GM21528 (cell line): ENCODE measurements at regions not wholly inside any gene's neighbourhood (a gene's known extent, or its start where the extent isn't known, plus 50 kb on each side); places are given as distances from the start of the nearest gene placed in this dataset.
A peak's percentile ranks its signal among the peaks of the same experiment; 100 is the strongest.
"Not testable (repeated sequence)": the region's sequence is repeated elsewhere in the genome, so short reads cannot be mapped to it uniquely, and the experiment has no call there.

Experiments used
- ATAC-seq: cut with Tn5 transposase; IDR thresholded peaks from one replicate; pipeline ENCODE4 v1.9.1; 2021; ENCODE audit warnings: mild to moderate bottlenecking, moderate library complexity; ENCODE audit not compliant: unreplicated experiment, low FRiP score

DNA sequence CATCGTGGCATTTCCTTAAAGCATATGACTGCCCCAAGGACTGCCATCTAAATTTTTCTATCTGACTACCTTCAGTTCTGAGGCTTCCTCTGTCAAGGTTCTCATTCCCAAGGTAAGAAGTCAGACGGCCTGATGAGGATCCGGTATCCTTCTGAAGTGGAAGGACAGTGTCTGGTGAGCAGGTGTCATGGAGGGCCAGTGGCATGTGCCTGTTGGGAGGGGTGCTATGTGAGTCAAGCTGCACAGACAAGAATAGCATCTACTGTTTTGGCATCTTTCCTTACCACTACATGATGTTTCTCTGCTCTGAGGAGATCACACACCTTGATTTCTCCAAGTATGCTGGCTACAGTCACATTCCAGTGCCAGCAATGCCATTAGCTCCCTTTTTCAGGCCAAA is 99.6 kb upstream of the RGS1 start:
- ATAC-seq: no peak

DNA sequence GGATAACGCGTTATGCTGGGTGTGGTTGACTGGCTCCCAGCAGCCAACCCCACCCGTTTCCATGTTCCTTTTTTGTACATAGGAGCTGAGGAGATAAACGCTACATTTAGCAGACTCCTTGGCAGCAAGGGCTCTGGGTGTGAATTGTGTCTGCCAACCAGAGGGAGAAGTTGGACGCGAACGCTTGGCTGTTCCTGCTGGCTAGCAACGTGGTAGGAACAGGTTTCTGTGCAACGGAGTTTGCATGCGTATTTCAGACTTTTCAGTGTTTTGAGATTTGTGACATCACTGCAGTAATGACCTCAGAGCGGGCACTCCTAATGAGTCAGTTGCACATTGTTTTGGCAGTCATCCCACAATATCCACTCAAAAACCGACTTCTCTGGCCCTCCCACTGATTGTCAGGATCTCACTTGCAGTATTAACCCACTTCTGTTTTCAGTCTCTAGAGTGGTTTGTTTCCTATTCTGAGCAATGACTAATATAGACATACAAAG is 98.7 kb upstream of the RGS1 start:
- peak; percentile 66 for ATAC-seq

DNA sequence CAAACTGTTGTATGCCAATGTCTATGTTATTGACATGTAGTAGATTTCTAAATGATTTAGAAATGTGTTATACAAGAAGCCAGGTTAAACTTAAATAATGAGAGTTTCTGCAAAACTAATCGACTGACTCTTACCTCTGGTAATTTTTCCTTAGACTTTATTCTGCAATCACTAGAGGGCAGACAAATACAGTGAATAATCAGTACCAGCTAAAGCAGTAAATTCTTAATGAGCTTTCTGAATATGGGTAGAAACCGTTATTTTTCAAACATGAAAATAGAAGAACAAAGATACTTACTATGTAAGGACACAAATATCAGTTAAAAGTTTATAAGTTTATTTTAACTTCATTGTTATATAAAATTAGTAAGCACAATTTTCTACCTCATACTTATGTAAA is 97.9 kb upstream of the RGS1 start:
- ATAC-seq: peak; percentile 65

DNA sequence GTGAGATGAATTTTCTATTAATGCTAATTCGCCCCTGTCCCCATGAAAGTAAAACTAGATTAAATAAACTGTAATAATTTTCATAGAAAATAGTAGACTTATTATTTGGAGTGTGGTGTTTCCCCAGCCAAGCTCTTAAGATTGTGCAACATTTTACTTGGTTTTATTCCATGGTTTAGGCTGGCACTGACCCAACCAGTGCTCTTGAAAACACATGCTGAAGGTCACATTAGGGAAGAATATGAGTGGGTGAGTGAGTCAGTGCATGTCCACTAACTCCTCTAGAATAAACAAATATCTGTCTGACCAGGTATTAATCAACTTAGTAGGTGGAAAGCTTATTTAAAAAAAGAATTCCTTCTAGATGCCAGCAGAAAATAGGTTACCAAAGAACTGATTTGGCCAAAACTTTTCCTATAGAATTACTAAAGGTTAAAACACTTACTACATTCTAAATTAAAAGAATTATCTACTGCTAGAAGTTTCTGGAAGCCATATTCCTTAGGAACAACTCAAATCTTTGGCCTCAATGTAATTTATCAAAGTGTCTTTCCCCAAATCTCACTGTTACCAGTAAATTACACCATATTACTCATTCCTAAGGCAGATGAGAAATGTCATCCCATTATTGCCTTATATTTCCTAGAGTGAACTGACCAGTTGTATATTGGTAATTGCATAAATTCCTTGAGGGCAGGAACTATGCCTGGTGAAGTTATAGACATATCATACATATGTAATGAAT is 89.7 kb upstream of the RGS1 start:
- ATAC-seq: no peak

DNA sequence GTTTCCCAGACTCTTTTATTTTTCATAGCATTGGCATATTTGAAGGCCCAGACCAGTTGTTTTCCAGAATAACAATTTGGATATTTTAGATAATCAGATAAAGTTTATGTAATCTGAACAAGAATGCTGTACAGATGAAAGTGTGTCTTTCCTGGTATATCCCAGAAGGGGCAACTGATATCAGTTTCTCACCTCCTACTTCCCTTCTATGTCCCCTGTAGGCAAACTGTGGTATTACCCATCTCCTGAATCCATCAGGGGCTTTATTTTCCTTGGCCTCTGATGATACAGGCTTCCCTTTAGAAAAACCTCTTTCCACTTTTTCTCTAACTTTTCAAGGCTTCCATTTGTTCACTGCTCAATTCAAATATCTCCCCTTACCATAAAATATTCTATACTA is 87.5 kb upstream of the RGS1 start:
- no peak for ATAC-seq

DNA sequence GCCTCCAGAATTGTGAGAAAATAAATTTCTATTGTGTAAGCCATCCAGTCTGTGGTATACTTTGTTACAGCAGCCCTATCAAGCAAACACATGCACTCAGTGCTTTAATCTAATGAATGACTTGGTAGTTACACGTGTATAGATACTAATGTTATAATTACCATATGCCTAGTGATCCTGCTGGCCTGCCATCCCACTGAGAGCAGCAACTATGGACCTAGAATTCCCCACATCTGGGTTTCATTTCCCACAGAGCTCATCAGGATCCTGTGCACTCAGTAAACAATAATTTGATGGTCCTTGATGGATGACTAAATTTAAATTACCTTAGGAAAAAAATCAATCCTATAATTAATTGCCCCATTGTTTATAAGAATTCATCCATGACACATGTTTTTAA is 86.5 kb upstream of the RGS1 start:
- no peak for ATAC-seq

DNA sequence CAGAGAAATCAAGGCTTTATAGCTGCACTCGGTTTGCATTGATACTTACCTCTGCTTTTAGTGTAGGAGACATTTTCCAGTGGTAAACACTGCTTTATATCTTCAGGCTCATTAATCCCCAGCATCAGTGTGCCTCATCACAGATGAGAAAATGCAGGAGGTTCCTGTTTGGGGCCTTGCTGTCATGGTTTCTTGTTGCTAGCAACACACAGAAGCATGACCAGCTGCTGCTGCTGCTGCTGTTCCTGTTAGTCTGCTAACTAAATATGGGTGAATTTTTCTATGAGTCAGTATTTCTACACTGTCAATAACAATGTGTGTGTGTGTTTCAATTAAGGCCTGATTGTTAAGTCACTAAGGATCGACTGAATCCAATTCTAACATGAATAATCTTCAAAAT is 85.8 kb upstream of the RGS1 start:
- ATAC-seq: peak; percentile 66

DNA sequence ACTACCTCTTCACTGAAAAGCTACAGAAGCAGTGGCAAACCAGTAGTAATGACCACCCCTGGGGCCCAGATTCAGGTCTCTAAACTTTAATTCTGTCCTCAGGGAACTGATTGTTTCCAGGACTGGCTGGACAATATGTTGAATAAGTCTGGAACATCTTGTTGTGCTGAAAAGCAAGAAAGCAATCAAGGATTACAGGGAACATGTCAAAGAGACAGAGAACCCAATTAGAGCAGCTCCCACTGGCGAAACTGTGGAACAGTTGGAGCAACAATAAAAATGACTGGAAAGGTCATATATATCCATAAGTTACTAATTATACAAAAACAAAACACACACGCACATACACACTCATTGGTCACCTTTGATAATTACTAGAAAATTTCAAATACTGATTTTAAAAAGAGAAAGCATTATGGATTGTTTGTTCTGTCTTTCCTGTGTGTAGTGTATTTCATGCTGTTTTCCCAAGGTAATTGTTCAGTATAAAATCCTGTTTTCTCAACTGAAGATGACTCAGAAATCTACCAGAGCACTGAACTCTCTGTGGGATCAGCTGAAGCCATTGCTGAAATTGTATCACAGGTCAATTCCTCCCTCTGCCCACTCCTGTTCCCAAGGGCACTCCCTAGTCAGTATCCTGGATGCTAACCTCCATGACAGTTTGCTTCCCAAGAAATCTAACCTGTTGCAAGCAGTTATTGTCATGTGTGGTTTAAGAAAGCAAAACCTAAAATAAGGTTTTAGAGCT is 83.6 kb upstream of the RGS1 start:
- ATAC-seq: no peak

DNA sequence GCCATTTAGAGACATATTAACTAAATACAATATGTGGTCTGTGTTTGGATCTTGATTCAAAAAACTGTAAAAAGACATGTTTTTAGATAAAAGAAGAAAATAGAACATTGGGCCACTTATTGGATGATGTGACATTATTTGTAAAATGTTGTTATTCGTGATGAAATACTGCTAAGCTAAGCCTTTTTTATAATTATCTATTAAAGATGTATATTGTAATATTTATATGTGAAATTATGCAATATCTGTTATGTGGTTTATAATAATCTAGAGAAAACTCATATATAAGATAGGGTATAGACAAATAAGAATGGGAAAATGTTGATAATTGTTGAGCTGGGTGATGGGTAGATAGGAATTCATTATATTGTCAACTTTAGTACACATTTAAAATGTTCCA is 82.0 kb upstream of the RGS1 start:
- ATAC-seq: no peak

DNA sequence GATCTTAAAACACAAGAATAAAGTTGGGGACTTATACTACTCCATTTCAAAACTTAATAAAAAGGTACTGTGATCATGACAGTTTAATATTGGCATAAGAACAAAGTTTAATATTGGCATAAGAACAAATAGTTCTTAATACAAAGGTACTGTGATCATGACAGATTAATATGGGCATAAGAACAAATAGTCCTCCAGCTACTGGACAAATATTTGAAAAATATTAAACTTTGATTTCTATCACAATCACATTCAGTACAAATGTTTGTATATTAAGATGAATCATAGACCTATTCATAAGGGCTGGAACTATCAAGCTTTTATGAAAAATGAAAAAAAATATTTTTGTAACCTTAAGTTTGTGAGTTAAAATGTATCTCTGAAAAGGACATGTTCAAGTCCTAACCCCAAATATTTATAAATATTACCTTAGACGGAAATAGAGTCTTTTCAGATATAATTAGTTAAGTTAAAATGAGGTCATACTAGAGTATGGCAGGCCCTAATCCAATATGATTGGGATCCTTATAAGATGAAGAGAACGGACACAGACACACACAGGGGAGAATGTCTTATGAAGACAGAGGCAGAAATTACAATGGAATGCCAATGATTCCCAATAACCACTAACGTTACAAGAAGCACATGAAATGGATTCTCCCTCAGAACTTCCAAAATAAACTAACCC is 79.1 kb upstream of the RGS1 start:
- ATAC-seq: no peak

DNA sequence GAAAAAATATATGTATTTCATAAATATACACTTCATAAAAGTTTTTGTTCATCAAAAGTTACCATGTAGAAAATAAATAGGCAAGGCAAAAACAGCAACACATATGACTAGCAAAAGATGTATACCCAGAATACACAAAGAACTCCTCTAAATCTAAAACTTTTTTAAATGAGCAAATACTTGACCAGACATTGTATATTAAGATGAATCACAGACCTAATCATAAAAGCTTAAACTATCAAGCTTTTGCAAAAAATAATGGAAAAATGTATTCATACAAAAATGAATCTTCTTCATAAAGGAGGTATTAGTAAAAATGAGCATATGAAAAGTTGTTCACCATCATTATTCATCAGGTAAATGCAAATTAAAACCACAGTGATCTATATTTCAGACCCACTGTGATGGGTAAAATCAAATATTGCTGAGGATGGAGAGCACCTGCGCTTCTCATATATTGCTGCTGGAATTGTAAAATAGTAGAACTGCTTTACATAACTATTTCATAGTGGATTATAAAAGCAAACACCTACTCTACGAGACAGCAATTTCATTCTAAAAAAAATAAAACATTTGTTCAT is 78.3 kb upstream of the RGS1 start:
- ATAC-seq: no peak

DNA sequence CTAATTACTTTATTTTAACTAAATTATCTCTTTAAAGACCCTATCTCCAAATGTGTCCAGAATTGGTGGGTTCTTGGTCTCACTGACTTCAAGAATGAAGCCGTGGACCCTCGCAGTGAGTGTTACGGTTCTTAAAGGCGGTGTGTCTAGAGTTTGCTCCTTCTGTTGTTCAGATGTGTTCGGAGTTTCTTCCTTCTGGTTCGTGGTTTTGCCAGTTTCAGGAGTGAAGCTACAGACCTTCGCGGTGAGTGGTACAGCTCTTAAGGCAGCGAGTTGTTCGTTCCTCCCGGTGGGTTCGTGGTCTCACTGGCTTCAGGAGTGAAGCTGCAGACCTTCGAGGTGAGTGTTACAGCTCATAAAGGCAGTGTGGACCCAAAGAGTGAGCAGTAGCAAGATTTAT is 77.5 kb upstream of the RGS1 start:
- not testable (repeated sequence) for ATAC-seq

DNA sequence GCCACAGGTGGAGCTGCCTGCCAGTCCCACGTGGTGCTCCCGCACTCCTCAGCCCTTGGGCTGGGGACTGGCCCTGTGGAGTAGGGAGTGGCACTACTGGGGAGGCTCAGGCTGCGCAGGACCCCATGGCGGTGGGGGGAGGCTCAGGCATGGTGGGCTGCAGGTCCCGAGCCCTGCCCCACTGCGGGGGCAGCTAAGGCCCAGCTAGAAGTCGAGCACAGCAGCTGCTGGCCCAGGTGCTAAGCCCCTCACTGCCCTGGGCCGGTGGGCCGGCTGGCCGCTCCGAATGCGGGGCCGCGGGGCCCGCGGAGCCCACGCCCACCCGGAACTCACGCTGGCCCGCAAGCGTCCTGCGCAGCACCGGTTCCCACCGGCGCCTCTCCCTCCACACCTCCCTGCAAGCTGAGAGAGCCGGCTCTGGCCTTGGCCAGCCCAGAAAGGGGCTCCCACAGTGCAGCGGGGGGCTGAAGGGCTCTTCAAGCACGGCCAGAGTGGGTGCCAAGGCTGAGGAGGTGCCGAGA is 76.5 kb upstream of the RGS1 start:
- ATAC-seq: not testable (repeated sequence)

DNA sequence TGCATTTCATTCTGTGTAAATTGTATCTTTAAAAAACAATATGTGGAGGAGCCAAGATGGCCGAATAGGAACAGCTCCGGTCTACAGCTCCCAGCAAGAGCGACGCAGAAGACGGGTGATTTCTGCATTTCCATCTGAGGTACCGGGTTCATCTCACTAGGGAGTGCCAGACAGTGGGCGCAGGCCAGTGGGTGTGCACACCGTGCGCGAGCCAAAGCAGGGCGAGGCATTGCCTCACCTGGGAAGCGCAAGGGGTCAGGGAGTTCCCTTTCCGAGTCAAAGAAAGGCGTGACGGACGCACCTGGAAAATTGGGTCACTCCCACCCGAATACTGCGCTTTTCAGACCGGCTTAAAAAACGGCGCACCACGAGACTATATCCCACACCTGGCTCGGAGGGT is 75.0 kb upstream of the RGS1 start:
- not testable (repeated sequence) for ATAC-seq

DNA sequence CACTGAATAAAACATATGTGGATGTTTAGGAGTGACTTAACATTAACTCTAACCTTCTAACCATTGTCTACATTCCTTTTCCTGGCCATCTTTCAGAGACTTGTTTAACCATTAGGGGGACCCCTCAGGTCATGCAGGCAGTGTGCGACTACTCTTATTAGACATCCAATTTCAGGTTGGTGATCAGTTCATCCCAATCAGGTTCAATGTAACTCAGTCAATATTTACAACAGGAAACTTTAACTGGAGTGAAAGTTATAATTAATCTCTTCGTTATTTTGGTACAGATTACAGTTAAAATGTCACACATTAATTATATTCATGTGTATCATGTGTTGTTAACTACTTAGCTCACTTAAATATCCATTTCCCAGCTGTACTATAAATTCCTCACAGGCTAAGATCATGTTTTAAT is 68.8 kb upstream of the RGS1 start:
- ATAC-seq: peak; percentile 98

DNA sequence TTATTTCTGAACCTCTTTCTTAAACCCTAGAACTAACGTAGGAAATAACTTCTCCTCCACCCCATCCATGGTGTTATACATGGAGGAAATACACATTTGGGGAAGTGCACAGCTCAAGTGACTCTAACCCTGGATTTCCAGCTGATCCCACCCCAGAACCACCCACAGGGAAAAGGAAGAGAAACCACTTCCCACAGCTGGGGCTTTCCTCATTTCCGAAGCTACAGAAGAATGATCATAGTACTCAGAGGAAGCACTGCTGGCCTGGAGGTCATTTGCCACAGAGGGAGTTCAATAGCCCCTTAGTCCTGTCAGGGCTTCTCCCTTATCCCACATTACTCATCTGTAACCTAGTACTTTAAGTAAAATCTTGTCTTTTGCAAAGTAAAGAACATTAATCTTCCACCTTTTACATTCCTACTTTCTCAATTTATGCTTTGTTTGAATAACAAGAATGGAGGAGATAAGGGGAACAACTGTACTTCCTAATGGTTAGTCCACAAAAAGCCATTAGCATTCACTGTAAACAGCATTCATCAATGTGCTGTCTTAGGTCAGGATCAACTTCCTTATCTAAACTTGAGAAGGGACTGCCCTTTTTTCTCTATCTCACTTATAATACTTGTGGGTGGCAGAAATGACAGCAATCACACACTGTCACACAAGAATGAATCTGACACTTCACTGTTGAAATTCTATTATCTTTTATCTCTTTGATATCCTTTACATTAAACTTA is 63.0 kb upstream of the RGS1 start:
- no peak for ATAC-seq

DNA sequence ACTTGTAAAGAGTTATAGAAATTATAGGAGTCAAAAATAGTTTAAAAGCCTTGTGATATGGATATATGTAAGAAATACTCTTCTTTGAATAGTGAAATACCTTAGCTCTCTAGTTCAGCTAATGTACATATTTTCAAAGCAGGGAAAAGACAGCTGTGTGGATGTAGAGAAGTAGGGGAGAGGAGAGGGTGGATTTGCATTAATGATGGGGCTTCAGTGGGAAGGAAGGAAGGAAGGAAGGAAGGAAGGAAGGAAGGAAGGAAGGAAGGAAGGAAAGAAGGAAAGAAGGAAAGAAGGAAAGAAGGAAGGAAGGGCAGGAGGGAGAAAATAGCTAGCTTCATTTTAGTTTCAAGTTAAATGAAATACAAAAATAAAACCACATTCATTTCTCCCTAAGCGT is 62.4 kb upstream of the RGS1 start:
- ATAC-seq: no peak

DNA sequence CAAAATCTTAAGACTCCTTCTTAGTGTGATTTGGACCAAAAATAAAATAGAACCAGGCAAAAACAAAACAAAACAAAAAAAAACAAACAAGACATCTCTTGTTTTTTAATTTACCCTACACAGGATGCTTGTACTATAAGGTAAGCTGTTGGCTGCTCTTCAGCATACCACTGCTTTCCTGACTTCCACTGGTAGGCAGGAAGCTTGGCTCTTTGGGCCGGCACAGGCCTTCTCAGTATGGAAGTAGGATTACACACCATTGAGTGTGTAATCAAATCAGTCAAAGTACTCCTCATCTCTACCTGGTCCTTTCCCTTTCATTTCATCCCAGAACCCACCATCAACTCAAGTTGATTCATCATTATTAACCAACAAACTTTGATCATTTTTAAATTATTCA is 61.9 kb upstream of the RGS1 start:
- ATAC-seq: no peak

DNA sequence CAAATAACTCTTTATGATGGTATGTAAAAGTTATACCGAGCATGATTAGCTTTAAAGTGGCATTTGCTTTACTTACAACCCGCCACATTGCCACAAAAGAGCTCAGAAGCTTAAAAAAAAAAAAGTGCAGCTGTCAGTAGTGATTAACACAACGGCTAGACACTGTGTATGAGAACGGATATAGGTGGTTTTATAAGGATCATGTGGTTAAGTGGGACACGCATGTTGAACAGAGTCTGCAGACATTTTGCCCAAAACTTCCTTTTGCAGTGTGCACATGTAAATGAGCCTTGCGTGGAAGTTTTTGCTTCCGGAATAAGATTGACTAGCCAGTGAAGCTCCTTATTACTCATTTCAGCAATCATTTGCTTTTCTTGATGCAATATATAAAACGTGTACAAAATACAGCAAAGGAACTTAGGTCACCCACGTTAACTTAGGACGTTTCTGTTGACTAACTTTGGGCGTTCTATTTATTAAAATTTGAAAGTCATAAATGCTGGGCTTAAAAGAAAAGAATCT is 58.7 kb upstream of the RGS1 start:
- peak; percentile 99 for ATAC-seq
